ENCODE measurements at regions not wholly inside any gene's neighbourhood (a gene's known extent, or its start where the extent isn't known, plus 50 kb on each side); places are given as distances from the start of the nearest gene placed in this dataset.

GRCh38 chr13:76570510-76570971 lies 315.7 kb downstream of the KCTD12 start:
- in situ Hi-C loops (cut with MboI; ENCODE audit: low sequenced_read_pairs, unreplicated experiment): no loop called here
- no peak for TF ChIP-seq CTCF (IDR thresholded peaks at IDR 0.05; ENCODE audit: borderline replicate concordance, control extremely low read depth, extremely low read depth, insufficient read depth, missing control alignments)
- DNase-seq (ENCODE audit: low spot score): no peak

- DNase-seq (ENCODE audit: low spot score): no peak
- TF ChIP-seq CTCF (IDR thresholded peaks at IDR 0.05; ENCODE audit: borderline replicate concordance, control extremely low read depth, extremely low read depth, insufficient read depth, missing control alignments): no peak
- in situ Hi-C loops (cut with MboI; ENCODE audit: low sequenced_read_pairs, unreplicated experiment): no loop called here
Measured at GRCh38 chr13:76556627-76557026, 329.6 kb downstream of the KCTD12 start.

GRCh38 chr13:76552807-76553206 lies 333.4 kb downstream of the KCTD12 start:
- no peak for DNase-seq (ENCODE audit: low spot score)
- TF ChIP-seq CTCF (IDR thresholded peaks at IDR 0.05; ENCODE audit: borderline replicate concordance, control extremely low read depth, extremely low read depth, insufficient read depth, missing control alignments): no peak
- in situ Hi-C loops (cut with MboI; ENCODE audit: low sequenced_read_pairs, unreplicated experiment): no loop called here

GRCh38 chr13:76552041-76552772 lies 334.0 kb downstream of the KCTD12 start:
- in situ Hi-C loops (cut with MboI; ENCODE audit: low sequenced_read_pairs, unreplicated experiment): no loop called here
- DNase-seq (ENCODE audit: low spot score): no peak
- TF ChIP-seq CTCF (IDR thresholded peaks at IDR 0.05; ENCODE audit: borderline replicate concordance, control extremely low read depth, extremely low read depth, insufficient read depth, missing control alignments): no peak

- in situ Hi-C loops (cut with MboI; ENCODE audit: low sequenced_read_pairs, unreplicated experiment): no loop called here
- DNase-seq (ENCODE audit: low spot score): no peak
- no peak for TF ChIP-seq CTCF (IDR thresholded peaks at IDR 0.05; ENCODE audit: borderline replicate concordance, control extremely low read depth, extremely low read depth, insufficient read depth, missing control alignments)
Measured at GRCh38 chr13:76542176-76542575, 344.0 kb downstream of the KCTD12 start.

GRCh38 chr13:76538004-76538403 lies 348.2 kb downstream of the KCTD12 start:
- in situ Hi-C loops (cut with MboI; ENCODE audit: low sequenced_read_pairs, unreplicated experiment): no loop called here
- DNase-seq (ENCODE audit: low spot score): no peak
- no peak for TF ChIP-seq CTCF (IDR thresholded peaks at IDR 0.05; ENCODE audit: borderline replicate concordance, control extremely low read depth, extremely low read depth, insufficient read depth, missing control alignments)

Data from GM13976 (cell line).